Endothelial cell of umbilical vein (primary cell): ENCODE measurements at regions not wholly inside any gene's neighbourhood (a gene's known extent, or its start where the extent isn't known, plus 50 kb on each side); places are given as distances from the start of the nearest gene placed in this dataset.

Source experiments
- BruUV-seq: library from RNA; stranded (reverse); fragments of 400-500 nt; replicated peaks from 2 replicates; lab custom pipeline; 2021; lab: Mats Ljungman, UMichigan
- CTCF ChIA-PET: fragments of 300-600, 350-600 bp; sonication (Branson Sonifier 250); formaldehyde crosslinking; loops from one replicate; lab custom pipeline; 2021; ENCODE audit warnings: antibody characterized with exemption, inconsistent platforms; lab: Charles Lee
- POLR2A ChIA-PET: fragments of 300-600, 350-600 bp; sonication (Branson Sonifier 250); formaldehyde crosslinking; loops from one replicate; lab custom pipeline; 2021; ENCODE audit warnings: antibody characterized with exemption, inconsistent platforms; lab: Charles Lee
- DNase-seq: peaks from one replicate; pipeline ENCODE4 v3.0.0-alpha.2; 2011; ENCODE audit warnings: low read depth, low spot score
- FAIRE-seq: peaks from 2 replicates; lab custom pipeline; 2011; peaks lifted over from hg19 to GRCh38; lab: Jason Lieb, UNC
- H2AFZ ChIP-seq: 2 replicates; pipeline ENCODE4 v1.6.0; 2012; ENCODE audit warnings: low read depth, low read length, control low read depth, inconsistent platforms
- H3K27ac ChIP-seq: 2 replicates; pipeline ENCODE4 v1.5.1; 2011; ENCODE audit warnings: low read depth, mild to moderate bottlenecking, control low read depth, low read length, moderate library complexity; ENCODE audit not compliant: insufficient read depth
- H3K27me3 ChIP-seq, 2 experiments: 2 replicates each; pipeline versions ENCODE4 v1.6.0 to v1.6.1; 2011; ENCODE audit warnings: low read length in 2 of 2, mixed read lengths in 1 of 2; ENCODE audit not compliant: control insufficient read depth in 2 of 2, insufficient read depth in 2 of 2
- H3K36me3 ChIP-seq, 2 experiments: 2 replicates in 1 of 2; 3 replicates in 1 of 2; pipeline ENCODE4 v1.5.1; 2011; ENCODE audit warnings: low read length in 2 of 2, mild to moderate bottlenecking in 1 of 2, moderate library complexity in 1 of 2; ENCODE audit not compliant: control insufficient read depth in 2 of 2, insufficient read depth in 2 of 2; ENCODE audit errors: extremely low read depth in 1 of 2
- H3K4me1 ChIP-seq: 3 replicates; pipeline ENCODE4 v1.5.1; 2011; ENCODE audit warnings: mild to moderate bottlenecking, low read length; ENCODE audit not compliant: control insufficient read depth, insufficient read depth; ENCODE audit errors: extremely low read depth
- H3K4me2 ChIP-seq: 2 replicates; pipeline ENCODE4 v1.6.1; 2011; ENCODE audit warnings: low read length, control low read depth, mixed read lengths; ENCODE audit not compliant: insufficient read depth
- H3K4me3 ChIP-seq, 3 experiments: fragments of 200-600 bp in 1 of 3; sonication (generic), shearing (Covaris generic) in 1 of 3; replicated peaks in 1 of 3; 2 replicates each; pipeline ENCODE4 v1.5.1; 2011 to 2016; ENCODE audit warnings: control low read depth in 3 of 3, low read length in 3 of 3, mild to moderate bottlenecking in 2 of 3, inconsistent platforms in 1 of 3, low read depth in 1 of 3, moderate library complexity in 1 of 3; ENCODE audit not compliant: insufficient read depth in 1 of 3
- H3K79me2 ChIP-seq: 2 replicates; pipeline ENCODE4 v1.6.0; 2012; ENCODE audit warnings: low read length, inconsistent platforms; ENCODE audit not compliant: control insufficient read depth, insufficient read depth
- H3K9ac ChIP-seq: replicated peaks from 2 replicates; pipeline ENCODE3; 2011; ENCODE audit warnings: low read length, control low read depth; ENCODE audit not compliant: insufficient read depth; ENCODE audit errors: extremely low read depth
- H3K9me1 ChIP-seq: replicated peaks from 3 replicates; pipeline ENCODE4 v1.6.0; 2011; ENCODE audit warnings: mild to moderate bottlenecking, low read length; ENCODE audit not compliant: control insufficient read depth, insufficient read depth; ENCODE audit errors: extremely low read depth
- H3K9me3 ChIP-seq: replicated peaks from 2 replicates; pipeline ENCODE4 v1.5.1; 2012; ENCODE audit warnings: low read length, inconsistent platforms; ENCODE audit not compliant: control insufficient read depth, insufficient read depth
- H4K20me1 ChIP-seq: replicated peaks from 2 replicates; pipeline ENCODE3; 2011; ENCODE audit warnings: mild to moderate bottlenecking, low read length; ENCODE audit not compliant: control insufficient read depth, insufficient read depth; ENCODE audit errors: extremely low read depth
- CTCF ChIP-seq, 2 donors: IDR thresholded peaks; 1 replicate in 1 of 2; 2 replicates in 1 of 2; pipeline ENCODE4 v1.5.1; 2011; ENCODE audit warnings: low read length in 2 of 2, mild to moderate bottlenecking in 2 of 2, moderate library complexity in 2 of 2, control low read depth in 1 of 2, inconsistent platforms in 1 of 2, low read depth in 1 of 2; ENCODE audit not compliant: insufficient read depth in 1 of 2; ENCODE audit errors: extremely low read depth in 1 of 2
- EZH2 ChIP-seq: IDR thresholded peaks from 2 replicates; pipeline ENCODE4 v1.6.1; 2012; ENCODE audit warnings: borderline replicate concordance, low read depth, mild to moderate bottlenecking, moderate library complexity, low read length, inconsistent platforms; ENCODE audit not compliant: severe bottlenecking
- FOS ChIP-seq: IDR thresholded peaks from 2 replicates; pipeline ENCODE4 v1.6.1; 2011; ENCODE audit warnings: mild to moderate bottlenecking, low read length, moderate library complexity, borderline replicate concordance; ENCODE audit not compliant: insufficient read depth
- GATA2 ChIP-seq: IDR thresholded peaks from 2 replicates; pipeline ENCODE4 v1.7.0; 2011; ENCODE audit warnings: low read depth, mild to moderate bottlenecking, moderate library complexity, mixed read lengths, low read length; ENCODE audit not compliant: insufficient read length, insufficient read depth
- JUN ChIP-seq: IDR thresholded peaks from 2 replicates; pipeline ENCODE4 v1.6.1; 2011; ENCODE audit warnings: borderline replicate concordance, low read depth; ENCODE audit not compliant: insufficient read length, insufficient read depth
- MAX ChIP-seq: IDR thresholded peaks from 2 replicates; pipeline ENCODE4 v1.6.1; 2011; ENCODE audit not compliant: insufficient read depth, insufficient read length
- MYC ChIP-seq: IDR thresholded peaks from one replicate; pipeline ENCODE4 v1.6.1; 2011; ENCODE audit warnings: mild to moderate bottlenecking, low read depth, low read length
- POLR2A ChIP-seq: IDR thresholded peaks from 2 replicates; pipeline ENCODE4 v1.6.1; 2012; ENCODE audit warnings: low read depth, mild to moderate bottlenecking, control low read depth, low read length
- POLR2AphosphoS5 ChIP-seq: IDR thresholded peaks from 2 replicates; pipeline ENCODE4 v1.6.1; 2012; ENCODE audit warnings: low read depth, mild to moderate bottlenecking, control low read depth, low read length, moderate library complexity; ENCODE audit not compliant: insufficient read depth
- dilution Hi-C: fragments of 300-500 bp; cut with MboI; formaldehyde crosslinking; loops from one replicate; pipeline ENCODE4 v1.15.0; 2019; ENCODE audit warnings: low sequenced_read_pairs; ENCODE audit not compliant: extremely low pct_ligation_motif_present
- intact Hi-C: fragments of 100-400 bp; cut with micrococcal nuclease; formaldehyde crosslinking; loops from one replicate; pipeline ENCODE4 v1.10.0; 2022

GRCh38 chr6:140354296-140354695 is 979.8 kb upstream of the CITED2 start:
- no peak for TF ChIP-seq MAX
- no peak for TF ChIP-seq FOS
- TF ChIP-seq POLR2AphosphoS5 = no peak
- TF ChIP-seq MYC = no peak
- TF ChIP-seq CTCF (IDR thresholded peaks at IDR 0.05; ENCODE audit: extremely low read depth in 1 of 2, insufficient read depth in 1 of 2, low read depth in 1 of 2, low read length in 2 of 2) = no peak
- no peak for TF ChIP-seq POLR2A
- no peak for TF ChIP-seq EZH2
- no peak for TF ChIP-seq JUN
- TF ChIP-seq GATA2 = no peak
- Histone ChIP-seq H3K27me3 (no peaks in the 10 kb centered on the region), H3K4me3 (no peak overlapping the region), H3K9me3 (no peaks in the 10 kb centered on the region), H3K27ac (no peak overlapping the region), H3K36me3 (no peaks in the 10 kb centered on the region), H4K20me1 (no peaks in the 10 kb centered on the region), H2AFZ (no peak overlapping the region), H3K9ac (no peak overlapping the region), H3K9me1 (no peaks in the 10 kb centered on the region), H3K79me2 (no peaks in the 10 kb centered on the region), H3K4me2 (no peak overlapping the region), H3K4me1 (no peaks in the 10 kb centered on the region)
- no peak for FAIRE-seq
- dilution Hi-C loops (no loop called here), intact Hi-C loops (no loop called here)
- ChIA-PET POLR2A (no interaction called here), CTCF (no interaction called here)
- no peak for DNase-seq
- no TSS peak for BruUV-seq
